Natural killer cell treated with Interleukin-12 subunit alpha and Interleukin-12 subunit beta and Interleukin-15 and Interleukin-18, amount 100 ng/mL, for 72 hours (primary cell): ENCODE measurements at regions not wholly inside any gene's neighbourhood (a gene's known extent, or its start where the extent isn't known, plus 50 kb on each side); places are given as distances from the start of the nearest gene placed in this dataset.
"Not testable (repeated sequence)": the region's sequence is repeated elsewhere in the genome, so short reads cannot be mapped to it uniquely, and the experiment has no call there.

ENCODE experiments used
- ATAC-seq, 2 donors: fragments of 150-1000 bp; cut with Tn5 transposase in 1 of 2; sonication (Bioruptor Pico), chemical (Tn5 transposase) in 1 of 2; 2 replicates each; pipeline ENCODE4 v1.10.0; 2021
- DNase-seq: peaks from one replicate; pipeline ENCODE4 v3.0.0; 2022; ENCODE audit warnings: low spot score
- H3K27ac Mint-ChIP-seq, 2 donors: 1 replicate in 1 of 2; 2 replicates in 1 of 2; pipeline ENCODE4 v1.8.0; 2022; ENCODE audit warnings: mixed read lengths in 2 of 2, mild to moderate bottlenecking in 1 of 2, moderate library complexity in 1 of 2
- H3K27me3 Mint-ChIP-seq, 2 donors: 1 replicate in 1 of 2; 2 replicates in 1 of 2; pipeline ENCODE4 v1.8.0; 2022; ENCODE audit warnings: mixed read lengths in 2 of 2
- H3K36me3 Mint-ChIP-seq: one replicate; pipeline ENCODE4 v1.8.0; 2022; ENCODE audit warnings: mixed read lengths
- H3K4me1 Mint-ChIP-seq, 2 donors: 1 replicate in 1 of 2; 2 replicates in 1 of 2; pipeline ENCODE4 v1.8.0; 2022; ENCODE audit warnings: low read depth in 2 of 2, mixed read lengths in 2 of 2, mild to moderate bottlenecking in 1 of 2
- H3K4me3 Mint-ChIP-seq: one replicate; pipeline ENCODE4 v1.8.0; 2022; ENCODE audit warnings: mixed read lengths
- H3K9me3 Mint-ChIP-seq: 2 replicates; pipeline ENCODE4 v1.8.0; 2022; ENCODE audit warnings: mixed read lengths

GRCh38 chr2:49861821-49862220, 707.5 kb upstream of the FSHR start:
- H3K4me3 Mint-ChIP-seq: no peak overlapping the region
- ATAC-seq (no peak), DNase-seq (no peak)
- no peaks in the 10 kb centered on the region for H3K4me1 Mint-ChIP-seq
- H3K27me3 Mint-ChIP-seq: no peaks in the 10 kb centered on the region
- H3K36me3 Mint-ChIP-seq: peaks cover 5% of the 10 kb centered on the region
- no peak overlapping the region for H3K27ac Mint-ChIP-seq
- peaks cover 13% of the 10 kb centered on the region for H3K9me3 Mint-ChIP-seq

GRCh38 chr2:49860834-49861233, 706.5 kb upstream of the FSHR start:
- ATAC-seq (no peak), DNase-seq (no peak)
- H3K4me1 Mint-ChIP-seq: no peaks in the 10 kb centered on the region
- H3K9me3 Mint-ChIP-seq: peaks cover 13% of the 10 kb centered on the region
- peaks cover 5% of the 10 kb centered on the region for H3K36me3 Mint-ChIP-seq
- H3K4me3 Mint-ChIP-seq: no peak overlapping the region
- H3K27me3 Mint-ChIP-seq: no peaks in the 10 kb centered on the region
- H3K27ac Mint-ChIP-seq: no peak overlapping the region

- no peak overlapping the region for H3K27ac Mint-ChIP-seq
- no peaks in the 10 kb centered on the region for H3K4me1 Mint-ChIP-seq
- H3K4me3 Mint-ChIP-seq: no peak overlapping the region
- peaks cover 5% of the 10 kb centered on the region for H3K36me3 Mint-ChIP-seq
- no peak for DNase-seq
- no peak for ATAC-seq
- H3K27me3 Mint-ChIP-seq: no peaks in the 10 kb centered on the region
- H3K9me3 Mint-ChIP-seq: peaks cover 13% of the 10 kb centered on the region
Observed at GRCh38 chr2:49860170-49860569, 705.9 kb upstream of the FSHR start.

- H3K4me1 Mint-ChIP-seq: no peaks in the 10 kb centered on the region
- H3K27me3 Mint-ChIP-seq: no peaks in the 10 kb centered on the region
- DNase-seq (no peak), ATAC-seq (no peak)
- peaks cover 12% of the 10 kb centered on the region for H3K9me3 Mint-ChIP-seq
- H3K27ac Mint-ChIP-seq: no peak overlapping the region
- peaks cover 7% of the 10 kb centered on the region for H3K36me3 Mint-ChIP-seq
- H3K4me3 Mint-ChIP-seq: no peak overlapping the region
Observed at GRCh38 chr2:49858657-49859056, 704.3 kb upstream of the FSHR start.

- H3K36me3 Mint-ChIP-seq: peaks cover 10% of the 10 kb centered on the region
- H3K4me1 Mint-ChIP-seq: no peaks in the 10 kb centered on the region
- no peaks in the 10 kb centered on the region for H3K27me3 Mint-ChIP-seq
- DNase-seq (no peak), ATAC-seq (no peak)
- peaks cover 15% of the 10 kb centered on the region for H3K9me3 Mint-ChIP-seq
- no peak overlapping the region for H3K27ac Mint-ChIP-seq
- H3K4me3 Mint-ChIP-seq: no peak overlapping the region
Observed at GRCh38 chr2:49858113-49858490, 703.8 kb upstream of the FSHR start.

GRCh38 chr2:49857371-49858112, 703.2 kb upstream of the FSHR start:
- Mint-ChIP-seq H3K36me3 (peaks cover 10% of the 10 kb centered on the region), H3K9me3 (peaks cover 14% of the 10 kb centered on the region), H3K4me3 (no peak overlapping the region), H3K27ac (no peak overlapping the region), H3K4me1 (no peaks in the 10 kb centered on the region), H3K27me3 (no peaks in the 10 kb centered on the region)
- no peak for ATAC-seq
- DNase-seq: no peak

GRCh38 chr2:49845671-49846070, 691.4 kb upstream of the FSHR start:
- peaks cover 12% of the 10 kb centered on the region for H3K9me3 Mint-ChIP-seq
- H3K27ac Mint-ChIP-seq: no peak overlapping the region
- no peaks in the 10 kb centered on the region for H3K4me1 Mint-ChIP-seq
- no peak for ATAC-seq
- no peaks in the 10 kb centered on the region for H3K27me3 Mint-ChIP-seq
- no peak overlapping the region for H3K4me3 Mint-ChIP-seq
- no peak for DNase-seq
- H3K36me3 Mint-ChIP-seq: no peaks in the 10 kb centered on the region

GRCh38 chr2:49845021-49845420, 690.7 kb upstream of the FSHR start:
- ATAC-seq: no peak
- H3K36me3 Mint-ChIP-seq: no peaks in the 10 kb centered on the region
- H3K4me1 Mint-ChIP-seq: no peaks in the 10 kb centered on the region
- no peak for DNase-seq
- no peaks in the 10 kb centered on the region for H3K27me3 Mint-ChIP-seq
- no peak overlapping the region for H3K4me3 Mint-ChIP-seq
- H3K9me3 Mint-ChIP-seq: peaks cover 9% of the 10 kb centered on the region
- H3K27ac Mint-ChIP-seq: no peak overlapping the region

- not testable (repeated sequence) for ATAC-seq, H3K4me1 Mint-ChIP-seq, H3K27me3 Mint-ChIP-seq, DNase-seq, H3K4me3 Mint-ChIP-seq, H3K27ac Mint-ChIP-seq, H3K36me3 Mint-ChIP-seq
- peaks cover 12% of the 10 kb centered on the region for H3K9me3 Mint-ChIP-seq
Observed at GRCh38 chr2:49844113-49844512, 689.8 kb upstream of the FSHR start.

- ATAC-seq (no peak), DNase-seq (no peak)
- no peaks in the 10 kb centered on the region for H3K36me3 Mint-ChIP-seq
- H3K4me1 Mint-ChIP-seq: no peaks in the 10 kb centered on the region
- H3K9me3 Mint-ChIP-seq: peaks cover 9% of the 10 kb centered on the region
- H3K27ac Mint-ChIP-seq: no peak overlapping the region
- H3K27me3 Mint-ChIP-seq: no peaks in the 10 kb centered on the region
- H3K4me3 Mint-ChIP-seq: no peak overlapping the region
Observed at GRCh38 chr2:49843314-49843713, 689.0 kb upstream of the FSHR start.

GRCh38 chr2:49840428-49840975, 686.2 kb upstream of the FSHR start:
- no peak overlapping the region for H3K4me3 Mint-ChIP-seq
- H3K27ac Mint-ChIP-seq: no peak overlapping the region
- H3K4me1 Mint-ChIP-seq: no peaks in the 10 kb centered on the region
- H3K36me3 Mint-ChIP-seq: no peaks in the 10 kb centered on the region
- DNase-seq (no peak), ATAC-seq (no peak)
- H3K9me3 Mint-ChIP-seq: peaks cover 8% of the 10 kb centered on the region
- H3K27me3 Mint-ChIP-seq: no peaks in the 10 kb centered on the region

GRCh38 chr2:49839818-49840217, 685.5 kb upstream of the FSHR start:
- Mint-ChIP-seq H3K4me3 (no peak overlapping the region), H3K27me3 (no peaks in the 10 kb centered on the region), H3K36me3 (no peaks in the 10 kb centered on the region), H3K4me1 (no peaks in the 10 kb centered on the region), H3K27ac (no peak overlapping the region), H3K9me3 (peaks cover 8% of the 10 kb centered on the region)
- no peak for DNase-seq
- ATAC-seq: no peak

GRCh38 chr2:49837561-49838293, 683.4 kb upstream of the FSHR start:
- DNase-seq (no peak), ATAC-seq (no peak)
- H3K4me3 Mint-ChIP-seq: no peak overlapping the region
- no peaks in the 10 kb centered on the region for H3K4me1 Mint-ChIP-seq
- H3K36me3 Mint-ChIP-seq: no peaks in the 10 kb centered on the region
- peaks cover 4% of the 10 kb centered on the region for H3K9me3 Mint-ChIP-seq
- no peak overlapping the region for H3K27ac Mint-ChIP-seq
- H3K27me3 Mint-ChIP-seq: no peaks in the 10 kb centered on the region

GRCh38 chr2:49836017-49836416, 681.7 kb upstream of the FSHR start:
- no peaks in the 10 kb centered on the region for H3K27me3 Mint-ChIP-seq
- peaks cover 4% of the 10 kb centered on the region for H3K9me3 Mint-ChIP-seq
- H3K27ac Mint-ChIP-seq: no peak overlapping the region
- DNase-seq: no peak
- H3K36me3 Mint-ChIP-seq: no peaks in the 10 kb centered on the region
- no peaks in the 10 kb centered on the region for H3K4me1 Mint-ChIP-seq
- H3K4me3 Mint-ChIP-seq: no peak overlapping the region
- no peak for ATAC-seq
